GM19240 (cell line): ENCODE measurements at regions not wholly inside any gene's neighbourhood (a gene's known extent, or its start where the extent isn't known, plus 50 kb on each side); places are given as distances from the start of the nearest gene placed in this dataset.

Experiments used
- DNase-seq: peaks from one replicate; pipeline ENCODE4 v3.0.0; 2011; ENCODE audit warnings: low spot score; ENCODE audit not compliant: insufficient read length

GRCh38 chr9:81489046-81489445 lies 200.3 kb downstream of the TLE1 start:
- DNase-seq: no peak

- DNase-seq: no peak
Observed at GRCh38 chr9:81480828-81481604, 208.3 kb downstream of the TLE1 start.

DNA sequence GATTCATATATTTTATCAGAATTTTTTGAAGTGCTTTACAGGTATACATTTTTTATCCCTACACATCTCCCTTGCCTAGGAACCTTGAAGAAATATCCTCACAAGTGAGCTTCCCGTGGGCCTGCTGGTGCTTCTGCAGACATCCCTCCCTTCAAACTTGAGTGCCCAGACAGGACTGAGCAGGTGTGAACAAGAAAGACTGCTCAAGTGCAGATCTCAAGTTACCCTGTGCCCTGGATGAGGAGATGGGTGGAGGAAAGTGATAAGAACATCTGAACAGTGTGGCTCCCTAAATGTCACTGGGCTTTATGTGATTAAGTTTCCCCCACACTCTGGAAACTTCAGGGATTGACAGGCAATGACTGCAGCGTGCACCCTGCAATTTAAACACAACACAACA lies 209.8 kb downstream of the TLE1 start:
- no peak for DNase-seq

GRCh38 chr9:81477669-81478068 lies 211.7 kb downstream of the TLE1 start:
- no peak for DNase-seq

DNA sequence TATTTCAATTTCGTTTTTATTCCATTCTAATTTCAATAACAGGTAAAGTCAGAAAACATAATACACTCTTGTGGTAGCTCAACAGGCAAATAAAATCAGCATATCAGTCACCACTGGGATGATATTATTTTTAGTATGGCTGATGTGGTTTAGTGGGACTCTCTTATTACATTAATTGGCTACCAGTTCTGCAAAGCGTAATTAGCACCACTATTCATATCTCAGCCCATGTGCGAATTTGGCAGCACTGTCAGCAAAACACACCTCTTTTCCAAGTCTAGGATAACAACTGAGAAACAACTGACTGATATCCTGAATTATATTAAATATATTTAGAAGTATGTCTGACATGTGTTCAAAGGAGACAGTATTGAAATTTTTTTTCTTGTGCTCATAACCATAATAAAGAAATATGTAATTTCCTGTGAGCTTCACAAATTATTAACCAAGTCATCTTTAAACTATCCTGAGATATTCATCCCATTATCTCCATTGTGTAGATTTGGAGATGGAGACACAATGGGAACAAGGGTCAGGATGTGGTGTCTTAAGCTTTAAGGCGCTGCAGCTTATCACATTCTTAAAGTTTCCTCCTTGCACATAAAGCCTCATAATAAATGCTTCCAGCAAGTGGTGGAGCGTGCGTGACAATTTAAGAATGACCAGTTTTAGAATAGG lies 212.4 kb downstream of the TLE1 start:
- no peak for DNase-seq

DNA sequence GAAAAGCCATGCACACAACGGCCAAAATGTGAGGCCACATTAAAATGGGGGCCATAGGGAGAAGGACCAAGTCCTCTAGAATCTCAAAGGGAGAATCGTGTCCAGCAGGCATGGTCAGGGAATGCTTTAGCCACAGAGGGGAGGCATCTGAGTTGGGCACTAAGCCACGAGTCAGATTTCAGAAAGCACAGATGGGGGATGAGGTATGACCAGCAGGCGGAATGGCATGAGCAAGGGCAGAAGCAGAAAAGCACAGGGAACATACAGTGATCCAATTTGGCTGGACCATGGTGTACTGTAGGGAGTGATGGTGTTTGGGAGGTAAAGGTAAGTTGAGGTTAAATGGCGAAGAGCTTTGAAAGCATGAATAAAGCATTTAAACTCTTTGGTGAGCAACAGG lies 214.6 kb downstream of the TLE1 start:
- no peak for DNase-seq

DNA sequence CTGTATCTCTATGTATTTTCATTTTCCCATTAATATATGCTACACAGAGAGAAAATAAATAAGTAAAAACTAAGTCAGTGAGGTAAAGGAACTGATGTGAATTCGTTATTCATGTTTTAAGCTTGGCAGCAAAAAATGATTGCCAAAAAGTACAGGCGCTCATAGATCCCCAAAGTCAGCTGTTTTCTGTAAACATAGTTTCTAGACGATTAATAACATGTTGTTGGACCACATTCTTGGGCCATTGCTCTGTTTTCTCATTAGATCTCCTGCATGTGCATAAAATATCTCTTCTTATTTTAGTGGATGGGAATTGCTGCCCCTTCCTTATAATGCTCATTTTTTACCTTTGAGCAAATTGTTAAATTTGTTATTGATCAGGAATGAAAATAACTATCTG lies 215.2 kb downstream of the TLE1 start:
- DNase-seq: no peak

GRCh38 chr9:81473708-81474107 lies 215.6 kb downstream of the TLE1 start:
- no peak for DNase-seq

DNA sequence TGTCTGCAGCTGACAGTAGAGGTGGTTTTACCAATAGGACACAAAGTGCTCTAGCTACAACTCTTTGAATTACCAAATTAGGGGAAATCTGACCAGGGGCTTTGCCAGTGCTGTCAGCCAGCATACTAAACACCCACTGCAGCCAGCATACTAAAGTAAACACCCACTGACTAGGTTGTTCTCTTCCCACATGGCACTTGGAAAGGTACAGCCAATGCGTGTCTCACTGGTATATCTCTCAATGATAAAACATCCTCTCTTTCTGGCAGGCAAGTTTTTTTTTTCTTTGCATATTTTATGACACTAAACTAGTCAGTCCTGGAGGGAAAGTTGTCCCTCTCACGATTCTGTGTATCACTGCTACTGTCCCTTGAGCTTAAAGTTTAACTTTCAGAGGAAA lies 216.1 kb downstream of the TLE1 start:
- no peak for DNase-seq

GRCh38 chr9:81472701-81473100 lies 216.6 kb downstream of the TLE1 start:
- no peak for DNase-seq

DNA sequence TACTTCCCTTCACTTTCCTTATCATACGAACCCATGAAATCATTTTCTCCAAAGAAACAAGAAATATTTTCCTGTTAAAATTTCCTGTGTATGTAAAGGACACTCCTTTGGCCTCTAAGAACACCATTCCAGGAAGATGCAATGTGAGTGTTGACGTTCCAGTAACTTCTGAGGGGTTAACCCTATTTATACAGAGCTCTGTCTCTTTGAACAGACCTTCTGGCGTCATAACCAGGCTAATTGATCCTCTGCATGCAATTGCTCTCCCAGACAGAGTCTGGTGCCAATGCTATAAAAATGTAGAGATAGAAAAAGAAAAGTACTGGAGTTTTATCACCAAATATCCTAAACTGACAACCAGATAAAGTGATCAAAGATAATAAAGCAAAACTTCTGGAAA lies 218.5 kb downstream of the TLE1 start:
- no peak for DNase-seq

GRCh38 chr9:81468084-81468595 lies 221.2 kb downstream of the TLE1 start:
- DNase-seq: no peak

GRCh38 chr9:81466981-81467380 lies 222.4 kb downstream of the TLE1 start:
- no peak for DNase-seq

- no peak for DNase-seq
Observed at GRCh38 chr9:81465468-81466011, 223.8 kb downstream of the TLE1 start.

- no peak for DNase-seq
Observed at GRCh38 chr9:81462801-81463200, 226.5 kb downstream of the TLE1 start.

DNA sequence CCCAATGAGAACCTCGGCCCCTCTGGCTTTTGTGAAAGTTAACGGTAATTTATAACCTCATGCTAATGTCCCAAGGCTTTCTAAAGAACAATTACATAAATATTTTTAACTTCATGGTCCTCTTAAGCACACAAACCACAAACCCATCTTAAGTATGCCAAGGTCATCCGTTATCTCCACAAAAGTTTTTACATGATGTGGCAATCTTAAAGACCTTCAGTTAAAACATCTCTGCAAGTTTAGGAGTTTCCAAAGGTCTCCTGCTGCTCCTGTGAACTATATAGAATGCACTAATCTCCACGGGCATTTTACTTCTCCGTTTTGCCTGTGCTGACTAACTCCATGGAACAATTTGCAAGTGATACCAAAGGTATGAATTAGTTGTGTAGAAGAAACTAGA lies 228.2 kb downstream of the TLE1 start:
- no peak for DNase-seq

- DNase-seq: no peak
Observed at GRCh38 chr9:81460693-81461092, 228.7 kb downstream of the TLE1 start.

GRCh38 chr9:81459591-81459990 lies 229.8 kb downstream of the TLE1 start:
- no peak for DNase-seq

GRCh38 chr9:81456431-81457006 lies 232.8 kb downstream of the TLE1 start:
- DNase-seq: no peak

GRCh38 chr9:81455462-81456219 lies 233.7 kb downstream of the TLE1 start:
- no peak for DNase-seq

GRCh38 chr9:81445331-81445921 lies 243.9 kb downstream of the TLE1 start:
- DNase-seq: no peak
